B cell (primary cell): ENCODE measurements at regions not wholly inside any gene's neighbourhood (a gene's known extent, or its start where the extent isn't known, plus 50 kb on each side); places are given as distances from the start of the nearest gene placed in this dataset.

ENCODE experiments used
- CTCF ChIP-seq: fragments of 200-600 bp; IDR thresholded peaks from one replicate; pipeline ENCODE4 v1.8.0; 2022; ENCODE audit warnings: antibody characterized with exemption, mild to moderate bottlenecking
- EZH2 ChIP-seq: IDR thresholded peaks from 2 replicates; pipeline ENCODE4 v1.6.1; 2012; ENCODE audit warnings: borderline replicate concordance, low read depth, mild to moderate bottlenecking, moderate library complexity, low read length; ENCODE audit not compliant: insufficient read depth, poor library complexity, severe bottlenecking

- TF ChIP-seq EZH2 (no peak), CTCF (no peak)
Observed at GRCh38 chr2:35960596-35960995, 395.0 kb upstream of the CRIM1 start.
